ENCODE measurements at regions not wholly inside any gene's neighbourhood (a gene's known extent, or its start where the extent isn't known, plus 50 kb on each side); places are given as distances from the start of the nearest gene placed in this dataset.

- peak; percentile 56 to 88 (median 80) for TF ChIP-seq CTCF (IDR thresholded peaks at IDR 0.05 in 8 of 11, conservative IDR thresholded peaks at IDR 0.05 in 3 of 11)
- no peak for TF ChIP-seq POLR2A (IDR thresholded peaks at IDR 0.05)
Measured at GRCh38 chr4:169810325-169811323, 52.9 kb upstream of the HPF1 start.

Measured in spleen (tissue), 7 donors.